Smooth muscle cell (in vitro differentiated cells): ENCODE measurements at regions not wholly inside any gene's neighbourhood (a gene's known extent, or its start where the extent isn't known, plus 50 kb on each side); places are given as distances from the start of the nearest gene placed in this dataset.
"Not testable (repeated sequence)": the region's sequence is repeated elsewhere in the genome, so short reads cannot be mapped to it uniquely, and the experiment has no call there.

Experiments
- DNase-seq: peaks from one replicate; lab custom pipeline; 2025; ENCODE audit not compliant: unreplicated experiment; lab: John Stamatoyannopoulos, UW
- H2AFZ ChIP-seq: fragments of 200-600 bp; sonication (generic); 2 replicates; pipeline ENCODE4 v1.6.0; 2016; ENCODE audit warnings: antibody characterized with exemption, low read depth, mild to moderate bottlenecking
- H3F3A ChIP-seq: fragments of 200-600 bp; sonication (generic); 2 replicates; pipeline ENCODE4 v1.6.0; 2017; ENCODE audit warnings: antibody characterized with exemption, low read depth
- H3K27ac ChIP-seq: fragments of 200-600 bp; sonication (generic); 2 replicates; pipeline ENCODE4 v1.5.1; 2016; ENCODE audit warnings: low read depth, mild to moderate bottlenecking
- H3K27me3 ChIP-seq: fragments of 200-600 bp; sonication (generic); 2 replicates; pipeline ENCODE4 v1.6.1; 2016; ENCODE audit warnings: low read depth, mild to moderate bottlenecking
- H3K36me3 ChIP-seq: fragments of 200-600 bp; sonication (generic); 2 replicates; pipeline ENCODE4 v1.5.1; 2016; ENCODE audit warnings: low read depth
- H3K4me1 ChIP-seq: fragments of 200-600 bp; sonication (generic); 2 replicates; pipeline ENCODE4 v1.5.1; 2016; ENCODE audit warnings: low read depth
- H3K4me2 ChIP-seq: fragments of 200-600 bp; sonication (generic); 2 replicates; pipeline ENCODE4 v1.6.0; 2016; ENCODE audit warnings: mild to moderate bottlenecking
- H3K4me3 ChIP-seq: fragments of 200-600 bp; sonication (generic); 2 replicates; pipeline ENCODE4 v1.5.1; 2016; ENCODE audit warnings: mild to moderate bottlenecking
- H3K79me2 ChIP-seq: fragments of 200-600 bp; sonication (generic); 2 replicates; pipeline ENCODE4 v1.6.0; 2016; ENCODE audit warnings: low read depth, mild to moderate bottlenecking
- H3K9ac ChIP-seq: fragments of 200-600 bp; sonication (generic); 2 replicates; pipeline ENCODE4 v1.6.0; 2016; ENCODE audit warnings: low read depth
- H3K9me3 ChIP-seq: fragments of 200-600 bp; sonication (generic); replicated peaks from 2 replicates; pipeline ENCODE4 v1.5.1; 2016; ENCODE audit warnings: low read depth
- H4K20me1 ChIP-seq: fragments of 200-600 bp; sonication (generic); 2 replicates; pipeline ENCODE4 v1.6.0; 2016; ENCODE audit warnings: low read depth
- WGBS: methylation state at CpG from one replicate; pipeline ENCODE4 v1.1.7; 2016; ENCODE audit warnings: low lambda C conversion rate; 5-methylcytosine and 5-hydroxymethylcytosine counted together
- TF ChIP-seq, protein P1 (sequence below): fragments of 200-600 bp; sonication (generic); IDR thresholded peaks from 2 replicates; pipeline ENCODE4 v1.5.1; 2017; ENCODE audit warnings: borderline replicate concordance, mild to moderate bottlenecking, antibody characterized with exemption; ENCODE audit not compliant: insufficient read depth, poor library complexity, severe bottlenecking

GRCh38 chr4:1583051-1583785 is 100.9 kb downstream of the FAM53A start:
- Histone ChIP-seq H3K9ac (no peak overlapping the region), H3F3A (peaks cover 6% of the 10 kb centered on the region), H3K36me3 (no peaks in the 10 kb centered on the region), H3K4me1 (peaks cover 3% of the 10 kb centered on the region), H3K27me3 (no peaks in the 10 kb centered on the region), H4K20me1 (no peaks in the 10 kb centered on the region), H3K9me3 (no peaks in the 10 kb centered on the region), H3K4me3 (no peak overlapping the region), H3K4me2 (no peak overlapping the region), H2AFZ (no peak overlapping the region), H3K79me2 (no peaks in the 10 kb centered on the region), H3K27ac (no peak overlapping the region)
- 92% methylated on average over 15 of the region's 15 CpGs for WGBS
- DNase-seq, result no peak
- TF ChIP-seq, protein P1, sequence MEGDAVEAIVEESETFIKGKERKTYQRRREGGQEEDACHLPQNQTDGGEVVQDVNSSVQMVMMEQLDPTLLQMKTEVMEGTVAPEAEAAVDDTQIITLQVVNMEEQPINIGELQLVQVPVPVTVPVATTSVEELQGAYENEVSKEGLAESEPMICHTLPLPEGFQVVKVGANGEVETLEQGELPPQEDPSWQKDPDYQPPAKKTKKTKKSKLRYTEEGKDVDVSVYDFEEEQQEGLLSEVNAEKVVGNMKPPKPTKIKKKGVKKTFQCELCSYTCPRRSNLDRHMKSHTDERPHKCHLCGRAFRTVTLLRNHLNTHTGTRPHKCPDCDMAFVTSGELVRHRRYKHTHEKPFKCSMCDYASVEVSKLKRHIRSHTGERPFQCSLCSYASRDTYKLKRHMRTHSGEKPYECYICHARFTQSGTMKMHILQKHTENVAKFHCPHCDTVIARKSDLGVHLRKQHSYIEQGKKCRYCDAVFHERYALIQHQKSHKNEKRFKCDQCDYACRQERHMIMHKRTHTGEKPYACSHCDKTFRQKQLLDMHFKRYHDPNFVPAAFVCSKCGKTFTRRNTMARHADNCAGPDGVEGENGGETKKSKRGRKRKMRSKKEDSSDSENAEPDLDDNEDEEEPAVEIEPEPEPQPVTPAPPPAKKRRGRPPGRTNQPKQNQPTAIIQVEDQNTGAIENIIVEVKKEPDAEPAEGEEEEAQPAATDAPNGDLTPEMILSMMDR, result no peak

- Histone ChIP-seq H3K27ac (no peak overlapping the region), H3K27me3 (no peaks in the 10 kb centered on the region), H3K4me3 (no peak overlapping the region), H3K4me2 (no peak overlapping the region), H3K9ac (no peak overlapping the region), H3K4me1 (peaks cover 13% of the 10 kb centered on the region), H3K36me3 (no peaks in the 10 kb centered on the region), H2AFZ (no peak overlapping the region), H3K9me3 (no peaks in the 10 kb centered on the region), H3F3A (peaks cover 6% of the 10 kb centered on the region), H4K20me1 (no peaks in the 10 kb centered on the region), H3K79me2 (no peaks in the 10 kb centered on the region)
- no peak for DNase-seq
- TF ChIP-seq, protein P1, result no peak
- WGBS, result 83% methylated on average over 15 of the region's 15 CpGs
These were observed 101.9 kb downstream of the FAM53A start for GRCh38 chr4:1582227-1582626.

DNA sequence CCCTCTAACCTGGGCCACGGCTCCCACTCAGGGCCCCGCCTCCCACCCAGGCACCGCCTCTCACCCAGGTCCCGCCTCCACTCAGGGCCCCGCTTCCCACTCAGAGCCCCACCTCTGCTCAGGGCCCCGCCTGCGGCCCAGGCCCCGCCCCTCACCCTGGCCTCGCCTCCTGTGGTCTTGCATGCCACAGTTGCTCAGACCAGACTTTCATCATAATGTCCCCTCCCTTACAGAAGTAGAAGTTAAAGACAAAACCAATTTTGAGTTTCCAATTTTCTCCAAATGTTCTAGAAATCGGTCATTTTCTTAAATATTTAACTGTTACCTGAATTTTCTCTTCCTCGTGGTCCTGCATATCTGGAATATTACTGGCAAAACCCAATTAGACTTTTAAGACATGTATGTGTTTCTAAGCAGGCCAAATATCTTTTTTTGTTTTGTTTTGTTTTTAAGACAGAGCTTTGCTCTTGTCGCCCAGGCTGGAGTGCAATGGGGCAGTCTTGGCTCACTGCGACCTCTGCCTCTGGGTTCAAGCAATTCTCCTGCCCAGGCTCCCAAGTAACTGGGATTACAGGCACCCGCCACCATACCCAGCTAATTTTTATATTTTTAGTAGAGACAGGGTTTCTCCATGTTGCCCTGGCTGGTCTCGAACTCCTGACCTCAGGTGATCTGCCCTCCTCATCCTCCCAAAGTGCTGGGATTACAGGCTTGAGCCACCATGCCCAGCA is 102.8 kb downstream of the FAM53A start:
- not testable (repeated sequence) for H3K79me2 ChIP-seq, H3F3A ChIP-seq, H3K36me3 ChIP-seq, H3K4me2 ChIP-seq, H2AFZ ChIP-seq, H4K20me1 ChIP-seq, H3K4me3 ChIP-seq, H3K27me3 ChIP-seq, H3K9me3 ChIP-seq, H3K27ac ChIP-seq, H3K9ac ChIP-seq
- WGBS, result 35% methylated on average over 14 of the region's 15 CpGs
- peak; percentile 62 for DNase-seq
- H3K4me1 ChIP-seq, result peaks cover 15% of the 10 kb centered on the region

DNA sequence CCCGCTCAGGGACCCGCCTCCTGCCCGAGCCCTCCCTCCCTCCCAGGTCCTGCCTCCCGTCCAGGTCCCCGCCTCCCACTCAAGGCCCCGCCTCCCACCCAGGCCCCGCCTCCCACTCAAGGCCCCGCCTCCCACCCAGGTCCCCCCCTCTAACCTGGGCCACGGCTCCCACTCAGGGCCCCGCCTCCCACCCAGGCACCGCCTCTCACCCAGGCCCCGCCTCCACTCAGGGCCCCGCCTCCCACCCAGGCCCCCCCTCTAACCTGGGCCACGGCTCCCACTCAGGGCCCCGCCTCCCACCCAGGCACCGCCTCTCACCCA is 103.5 kb downstream of the FAM53A start:
- H3K27me3 ChIP-seq, H3K36me3 ChIP-seq, DNase-seq, H3K27ac ChIP-seq, H4K20me1 ChIP-seq, H3K4me2 ChIP-seq, H3K79me2 ChIP-seq, H3K4me3 ChIP-seq, H3K9me3 ChIP-seq, H3F3A ChIP-seq, H3K9ac ChIP-seq, H2AFZ ChIP-seq: not testable (repeated sequence)
- no CpG with 5 or more reads among the region's 16 CpGs for WGBS
- peaks cover 15% of the 10 kb centered on the region for H3K4me1 ChIP-seq
